Stimulated activated CD8-positive, alpha-beta memory T cell treated with anti-CD3 and anti-CD28 coated beads, Interleukin-15, amount 100 ng/mL, for 48 hours (primary cell): ENCODE measurements at regions not wholly inside any gene's neighbourhood (a gene's known extent, or its start where the extent isn't known, plus 50 kb on each side); places are given as distances from the start of the nearest gene placed in this dataset.

ENCODE experiments used
- DNase-seq, 2 donors: peaks; one replicate each; pipeline ENCODE4 v3.0.0-alpha.2; 2020; ENCODE audit warnings: low read depth in 2 of 2

- no peak for DNase-seq
Measured at GRCh38 chr18:77906103-77906892, 656.6 kb downstream of the GALR1 start.

GRCh38 chr18:77910347-77910746 is 660.7 kb downstream of the GALR1 start:
- DNase-seq = no peak

GRCh38 chr18:77911971-77912605 is 662.4 kb downstream of the GALR1 start:
- no peak for DNase-seq

GRCh38 chr18:77918730-77919129 is 669.1 kb downstream of the GALR1 start:
- no peak for DNase-seq

GRCh38 chr18:77919923-77920322 is 670.3 kb downstream of the GALR1 start:
- no peak for DNase-seq

GRCh38 chr18:77935342-77935741 is 685.7 kb downstream of the GALR1 start:
- no peak for DNase-seq

- no peak for DNase-seq
Measured at GRCh38 chr18:77940566-77940965, 690.9 kb downstream of the GALR1 start.

GRCh38 chr18:77944533-77944932 is 694.9 kb downstream of the GALR1 start:
- DNase-seq = no peak

GRCh38 chr18:77948567-77948966 is 698.9 kb downstream of the GALR1 start:
- DNase-seq = no peak

- DNase-seq = no peak
Measured at GRCh38 chr18:77949355-77949973, 699.8 kb downstream of the GALR1 start.

GRCh38 chr18:77959248-77959647 is 709.6 kb downstream of the GALR1 start:
- DNase-seq = no peak

GRCh38 chr18:77960791-77961410 is 711.3 kb downstream of the GALR1 start:
- DNase-seq = no peak

- DNase-seq = no peak
Measured at GRCh38 chr18:77967071-77967470, 717.4 kb downstream of the GALR1 start.

GRCh38 chr18:77967791-77968190 is 718.1 kb downstream of the GALR1 start:
- no peak for DNase-seq

- DNase-seq = no peak
Measured at GRCh38 chr18:77969972-77970371, 720.3 kb downstream of the GALR1 start.

GRCh38 chr18:77970814-77971213 is 721.2 kb downstream of the GALR1 start:
- no peak for DNase-seq

GRCh38 chr18:77973745-77974144 is 724.1 kb downstream of the GALR1 start:
- no peak for DNase-seq

- no peak for DNase-seq
Measured at GRCh38 chr18:77974329-77974728, 724.7 kb downstream of the GALR1 start.

- DNase-seq = no peak
Measured at GRCh38 chr18:77977331-77977730, 727.7 kb downstream of the GALR1 start.

- DNase-seq = no peak
Measured at GRCh38 chr18:77980275-77980674, 730.6 kb downstream of the GALR1 start.

- no peak for DNase-seq
Measured at GRCh38 chr18:77981874-77982273, 732.2 kb downstream of the GALR1 start.

GRCh38 chr18:77983270-77983669 is 733.6 kb downstream of the GALR1 start:
- DNase-seq = no peak

- DNase-seq = no peak
Measured at GRCh38 chr18:77984178-77984577, 734.5 kb downstream of the GALR1 start.
